ENCODE measurements at regions not wholly inside any gene's neighbourhood (a gene's known extent, or its start where the extent isn't known, plus 50 kb on each side); places are given as distances from the start of the nearest gene placed in this dataset.

DNA sequence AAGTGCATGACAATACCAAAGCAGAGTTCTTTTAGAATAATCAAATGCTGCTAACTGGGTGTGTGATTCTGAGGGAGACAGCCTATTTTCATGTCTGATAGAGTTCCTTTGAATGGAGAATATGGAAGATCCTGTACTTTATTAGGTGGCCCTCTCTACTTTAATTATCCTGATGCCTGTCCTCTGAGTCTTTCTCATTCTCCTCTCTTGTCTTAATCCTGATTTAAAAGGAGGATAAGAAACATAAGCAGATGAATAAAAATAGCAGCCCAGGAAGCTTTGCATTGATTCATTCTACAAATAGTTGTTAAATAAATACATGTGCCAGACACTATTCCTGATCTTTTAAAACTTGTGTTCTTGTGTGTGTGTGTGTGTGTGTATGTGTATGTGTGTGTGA, 387.3 kb downstream of the SPRY1 start:
- ChIA-PET POLR2A (interaction anchor here (0.6 kb wide), 1 partner anchor 33 kb away, joined by 3 read pairs; no protein-coding TSS in a partner anchor), CTCF (no interaction called here)
- no peak overlapping the region for H3K4me3 ChIP-seq (ENCODE audit: low read depth, low read length)
- TF ChIP-seq, protein P1, sequence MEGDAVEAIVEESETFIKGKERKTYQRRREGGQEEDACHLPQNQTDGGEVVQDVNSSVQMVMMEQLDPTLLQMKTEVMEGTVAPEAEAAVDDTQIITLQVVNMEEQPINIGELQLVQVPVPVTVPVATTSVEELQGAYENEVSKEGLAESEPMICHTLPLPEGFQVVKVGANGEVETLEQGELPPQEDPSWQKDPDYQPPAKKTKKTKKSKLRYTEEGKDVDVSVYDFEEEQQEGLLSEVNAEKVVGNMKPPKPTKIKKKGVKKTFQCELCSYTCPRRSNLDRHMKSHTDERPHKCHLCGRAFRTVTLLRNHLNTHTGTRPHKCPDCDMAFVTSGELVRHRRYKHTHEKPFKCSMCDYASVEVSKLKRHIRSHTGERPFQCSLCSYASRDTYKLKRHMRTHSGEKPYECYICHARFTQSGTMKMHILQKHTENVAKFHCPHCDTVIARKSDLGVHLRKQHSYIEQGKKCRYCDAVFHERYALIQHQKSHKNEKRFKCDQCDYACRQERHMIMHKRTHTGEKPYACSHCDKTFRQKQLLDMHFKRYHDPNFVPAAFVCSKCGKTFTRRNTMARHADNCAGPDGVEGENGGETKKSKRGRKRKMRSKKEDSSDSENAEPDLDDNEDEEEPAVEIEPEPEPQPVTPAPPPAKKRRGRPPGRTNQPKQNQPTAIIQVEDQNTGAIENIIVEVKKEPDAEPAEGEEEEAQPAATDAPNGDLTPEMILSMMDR (IDR thresholded peaks at IDR 0.05; ENCODE audit: insufficient read depth, low read length, missing control alignments): no peak
- peak; percentile 46 for DNase-seq (ENCODE audit: low read depth, low spot score)

DNA sequence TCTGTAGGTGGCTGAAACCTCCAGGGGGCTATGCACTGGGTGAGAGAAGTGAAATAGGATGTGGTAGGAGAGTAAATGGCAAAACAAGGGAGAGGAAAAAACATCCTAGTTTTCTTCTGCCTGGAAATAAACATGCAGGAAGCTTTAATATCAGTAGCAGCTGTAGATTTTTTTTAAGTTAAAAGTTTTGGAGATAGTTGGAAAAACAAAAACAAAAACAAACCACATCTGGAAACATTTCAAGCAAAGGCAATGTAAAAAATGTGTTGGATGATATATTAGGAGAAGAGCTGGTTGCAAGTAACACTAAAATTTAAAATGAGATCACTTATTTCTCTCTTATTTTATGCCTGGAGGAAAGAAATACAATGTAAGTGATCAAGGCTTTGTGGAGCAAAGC, 388.0 kb downstream of the SPRY1 start:
- TF ChIP-seq, protein P1 (IDR thresholded peaks at IDR 0.05; ENCODE audit: insufficient read depth, low read length, missing control alignments): no peak
- CTCF ChIA-PET: interaction anchor here (0.6 to 0.9 kb wide), 2 partner anchors 12 to 628 kb away, joined by 3 read pairs; no protein-coding TSS in a partner anchor
- no peak overlapping the region for H3K4me3 ChIP-seq (ENCODE audit: low read depth, low read length)
- no peak for DNase-seq (ENCODE audit: low read depth, low spot score)
- POLR2A ChIA-PET: no interaction called here

DNA sequence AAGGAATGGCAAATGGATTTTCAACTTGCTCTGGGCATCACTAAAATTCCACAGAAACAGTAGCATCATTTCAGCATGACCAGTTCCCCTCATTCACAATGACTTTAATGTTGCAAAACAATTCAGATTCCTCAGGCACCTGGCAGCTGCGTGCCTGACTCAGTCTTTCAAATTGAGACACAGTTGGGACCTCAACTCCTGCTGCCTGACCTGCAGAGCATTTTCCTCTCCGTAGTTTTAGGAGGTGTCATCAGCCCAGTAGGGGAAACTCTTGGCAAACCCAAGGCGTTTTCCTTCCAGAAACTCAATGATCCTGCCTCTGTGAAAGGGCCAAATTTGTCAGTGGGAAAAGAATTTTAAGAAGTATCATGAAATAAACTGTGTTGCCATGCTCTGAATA, 388.9 kb downstream of the SPRY1 start:
- H3K4me3 ChIP-seq (ENCODE audit: low read depth, low read length): no peak overlapping the region
- CTCF ChIA-PET: no interaction called here
- POLR2A ChIA-PET: no interaction called here
- no peak for DNase-seq (ENCODE audit: low read depth, low spot score)
- TF ChIP-seq, protein P1 (IDR thresholded peaks at IDR 0.05; ENCODE audit: insufficient read depth, low read length, missing control alignments): no peak

DNA sequence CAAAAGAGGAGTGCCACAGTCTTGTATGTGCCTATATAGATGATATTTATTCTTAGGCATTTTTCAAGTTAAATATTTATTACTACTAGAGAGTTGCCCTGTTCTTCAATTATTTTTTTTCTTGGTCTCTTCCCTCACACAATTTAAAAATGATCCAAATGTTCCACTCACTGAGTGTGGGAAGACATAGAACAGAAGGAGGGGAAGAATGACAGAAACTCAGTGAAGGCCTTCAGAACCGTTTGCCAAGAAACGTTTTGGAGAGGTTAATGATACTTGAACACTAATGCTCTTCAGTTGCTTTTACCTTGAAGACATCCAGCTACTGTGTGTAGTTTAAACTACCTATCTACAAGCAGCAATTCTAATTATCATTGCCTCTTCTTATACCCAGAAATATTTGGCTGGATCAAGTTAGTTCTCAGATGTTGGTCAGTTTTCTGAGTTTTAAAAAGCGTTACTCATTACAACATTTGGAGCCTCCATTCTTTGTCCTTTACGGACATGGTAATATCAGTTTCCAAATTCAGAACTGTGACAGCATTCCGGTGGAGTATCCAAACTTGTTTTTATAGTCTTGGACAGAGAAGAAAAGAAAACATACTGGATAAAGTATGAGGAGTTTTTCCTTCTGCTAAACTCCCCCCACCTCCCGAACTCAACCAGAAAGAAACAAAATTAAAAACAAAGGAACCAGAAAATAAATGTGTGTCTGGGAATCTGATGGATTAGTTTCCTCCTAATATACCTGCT, 389.7 kb downstream of the SPRY1 start:
- ChIA-PET CTCF (no interaction called here), POLR2A (no interaction called here)
- no peak for DNase-seq (ENCODE audit: low read depth, low spot score)
- no peak overlapping the region for H3K4me3 ChIP-seq (ENCODE audit: low read depth, low read length)
- TF ChIP-seq, protein P1 (IDR thresholded peaks at IDR 0.05; ENCODE audit: insufficient read depth, low read length, missing control alignments): no peak

DNA sequence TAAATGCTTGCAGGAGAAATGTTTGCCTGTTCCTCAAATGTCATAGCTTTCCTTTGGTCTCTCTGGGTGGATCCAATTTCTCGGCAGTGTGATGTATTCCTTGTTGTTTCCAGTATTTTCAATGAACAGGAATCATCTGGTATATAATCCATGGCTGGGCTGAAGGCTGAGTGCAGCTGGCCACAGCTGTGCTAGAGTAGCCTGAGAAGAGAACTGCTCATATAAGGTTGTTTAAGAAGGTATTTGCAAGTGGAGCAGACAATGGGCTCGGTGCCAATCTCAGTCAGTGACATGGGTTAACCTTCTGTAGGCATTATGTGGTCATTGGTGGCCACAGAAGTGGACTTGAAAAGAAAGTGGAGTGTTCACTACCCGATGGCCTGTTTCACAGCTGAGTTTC, 390.3 kb downstream of the SPRY1 start:
- ChIA-PET CTCF (no interaction called here), POLR2A (no interaction called here)
- H3K4me3 ChIP-seq (ENCODE audit: low read depth, low read length): no peak overlapping the region
- DNase-seq (ENCODE audit: low read depth, low spot score): no peak
- TF ChIP-seq, protein P1 (IDR thresholded peaks at IDR 0.05; ENCODE audit: insufficient read depth, low read length, missing control alignments): no peak

DNA sequence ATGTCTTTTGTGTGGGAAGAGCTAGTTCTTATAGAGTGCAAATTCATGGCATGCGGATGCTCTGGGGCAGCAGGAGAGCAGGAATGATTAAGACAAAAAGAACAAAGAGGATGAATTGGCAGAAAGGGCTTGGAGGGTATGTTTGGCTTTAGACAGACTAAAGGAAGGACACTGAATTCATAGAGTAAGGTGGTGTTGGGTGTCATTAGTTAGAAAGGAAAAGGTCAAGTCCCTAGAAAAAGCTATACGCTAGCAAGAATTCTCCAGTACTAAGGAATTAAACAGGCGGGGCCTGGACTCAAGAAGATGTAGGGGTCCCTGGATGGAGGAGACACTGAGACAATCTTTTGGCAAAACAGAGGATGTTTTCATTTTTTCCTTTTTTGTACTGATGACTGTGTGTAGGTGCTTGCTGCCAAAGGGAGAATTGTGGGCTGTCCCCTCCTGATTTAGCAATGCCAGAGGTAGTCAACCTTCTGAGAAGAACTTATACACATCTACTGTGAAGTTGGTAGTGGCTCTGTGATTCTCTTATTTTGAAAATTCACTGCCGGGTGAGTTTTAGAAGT, 391.0 kb downstream of the SPRY1 start:
- ChIA-PET CTCF (no interaction called here), POLR2A (no interaction called here)
- no peak overlapping the region for H3K4me3 ChIP-seq (ENCODE audit: low read depth, low read length)
- TF ChIP-seq, protein P1 (IDR thresholded peaks at IDR 0.05; ENCODE audit: insufficient read depth, low read length, missing control alignments): no peak
- DNase-seq (ENCODE audit: low read depth, low spot score): no peak
